WERI-Rb-1 (cell line): ENCODE measurements at regions not wholly inside any gene's neighbourhood (a gene's known extent, or its start where the extent isn't known, plus 50 kb on each side); places are given as distances from the start of the nearest gene placed in this dataset.
"Not testable (repeated sequence)": the region's sequence is repeated elsewhere in the genome, so short reads cannot be mapped to it uniquely, and the experiment has no call there.

Experiments used
- DNase-seq: peaks from one replicate; pipeline ENCODE4 v3.0.0-alpha.2; 2020
- H3K27ac ChIP-seq: fragments of 250-450 bp; sonication (Bioruptor Pico); 2 replicates; pipeline ENCODE4 v1.5.1; 2020; ENCODE audit warnings: mild to moderate bottlenecking, moderate library complexity
- H3K27me3 ChIP-seq: fragments of 250-450 bp; sonication (Bioruptor Pico); 2 replicates; pipeline ENCODE4 v1.5.1; 2021; ENCODE audit warnings: mild to moderate bottlenecking, low read depth, moderate library complexity; ENCODE audit not compliant: insufficient read depth, severe bottlenecking
- H3K36me3 ChIP-seq: fragments of 250-450 bp; sonication (Bioruptor Pico); 2 replicates; pipeline ENCODE4 v1.5.1; 2020; ENCODE audit warnings: mild to moderate bottlenecking, moderate library complexity
- H3K4me3 ChIP-seq: 2 replicates; pipeline ENCODE4 v1.5.1; 2011; ENCODE audit warnings: low read depth, mild to moderate bottlenecking, control low read depth, low read length
- H3K9me3 ChIP-seq: fragments of 250-450 bp; sonication (Bioruptor Pico); 2 replicates; pipeline ENCODE4 v1.5.1; 2021; ENCODE audit warnings: mild to moderate bottlenecking, moderate library complexity; ENCODE audit not compliant: severe bottlenecking
- CTCF ChIP-seq: IDR thresholded peaks from 2 replicates; pipeline ENCODE4 v1.5.1; 2011; ENCODE audit warnings: low read depth, mild to moderate bottlenecking, control low read depth, inconsistent platforms, low read length

GRCh38 chr2:239648607-239649006 lies 247.8 kb upstream of the HDAC4 start:
- no peak for TF ChIP-seq CTCF
- DNase-seq, result no peak
- no peak overlapping the region for H3K4me3 ChIP-seq

GRCh38 chr2:239647052-239647819 lies 246.4 kb upstream of the HDAC4 start:
- TF ChIP-seq CTCF, result no peak
- DNase-seq, result no peak
- H3K27ac ChIP-seq, result no peak overlapping the region
- H3K27me3 ChIP-seq, result peaks cover 62% of the 10 kb centered on the region
- H3K36me3 ChIP-seq, result no peaks in the 10 kb centered on the region
- H3K9me3 ChIP-seq, result no peaks in the 10 kb centered on the region
- H3K4me3 ChIP-seq, result no peak overlapping the region

More at GRCh38 chr2:239648607-239649006, 247.8 kb upstream of the HDAC4 start:
- Histone ChIP-seq H3K36me3 (no peaks in the 10 kb centered on the region), H3K27me3 (peaks cover 72% of the 10 kb centered on the region), H3K27ac (no peak overlapping the region), H3K9me3 (no peaks in the 10 kb centered on the region)

GRCh38 chr2:239646184-239646583 lies 245.4 kb upstream of the HDAC4 start:
- TF ChIP-seq CTCF, result no peak
- no peaks in the 10 kb centered on the region for H3K9me3 ChIP-seq
- H3K27ac ChIP-seq, result no peak overlapping the region
- H3K27me3 ChIP-seq, result peaks cover 60% of the 10 kb centered on the region
- H3K4me3 ChIP-seq, result no peak overlapping the region
- no peaks in the 10 kb centered on the region for H3K36me3 ChIP-seq
- DNase-seq, result no peak

GRCh38 chr2:239644594-239644993 lies 243.8 kb upstream of the HDAC4 start:
- peaks cover 62% of the 10 kb centered on the region for H3K27me3 ChIP-seq

GRCh38 chr2:239644011-239644410 lies 243.2 kb upstream of the HDAC4 start:
- Histone ChIP-seq H3K27me3 (peaks cover 61% of the 10 kb centered on the region), H3K4me3 (no peak overlapping the region), H3K9me3 (no peaks in the 10 kb centered on the region), H3K36me3 (no peaks in the 10 kb centered on the region), H3K27ac (no peak overlapping the region)
- no peak for TF ChIP-seq CTCF
- DNase-seq, result no peak

More at GRCh38 chr2:239644594-239644993, 243.8 kb upstream of the HDAC4 start:
- not testable (repeated sequence) for DNase-seq, H3K36me3 ChIP-seq, H3K4me3 ChIP-seq, H3K27ac ChIP-seq, H3K9me3 ChIP-seq

GRCh38 chr2:239642406-239643004 lies 241.7 kb upstream of the HDAC4 start:
- peaks cover 65% of the 10 kb centered on the region for H3K27me3 ChIP-seq
- no peak overlapping the region for H3K27ac ChIP-seq
- H3K36me3 ChIP-seq, result no peaks in the 10 kb centered on the region
- no peak overlapping the region for H3K4me3 ChIP-seq
- no peak for DNase-seq
- TF ChIP-seq CTCF, result no peak
- no peaks in the 10 kb centered on the region for H3K9me3 ChIP-seq

- H3K27ac ChIP-seq, H3K9me3 ChIP-seq, DNase-seq, H3K36me3 ChIP-seq, H3K4me3 ChIP-seq: not testable (repeated sequence)
- H3K27me3 ChIP-seq, result peaks cover 65% of the 10 kb centered on the region
Observed at GRCh38 chr2:239641904-239642303, 241.1 kb upstream of the HDAC4 start.
